ENCODE measurements at regions not wholly inside any gene's neighbourhood (a gene's known extent, or its start where the extent isn't known, plus 50 kb on each side); places are given as distances from the start of the nearest gene placed in this dataset.

- Histone ChIP-seq H4K20me1 (no peaks in the 10 kb centered on the region), H3K4me3 (no peak overlapping the region), H3K4me2 (no peak overlapping the region), H3K27ac (no peak overlapping the region), H3K9me3 (replicated peaks in 1 of 11) (no peaks in the 10 kb centered on the region), H3K36me3 (no peaks in the 10 kb centered on the region), H3K4me1 (no peaks in the 10 kb centered on the region), H3K9ac (no peak overlapping the region), H3K27me3 (no peaks in the 10 kb centered on the region)
- TF ChIP-seq Cebpa-rat (IDR thresholded peaks at IDR 0.05) = no peak
These were observed 2096.4 kb upstream of the PCDH20 start for GRCh38 chr13:63512095-63512494.

DNA sequence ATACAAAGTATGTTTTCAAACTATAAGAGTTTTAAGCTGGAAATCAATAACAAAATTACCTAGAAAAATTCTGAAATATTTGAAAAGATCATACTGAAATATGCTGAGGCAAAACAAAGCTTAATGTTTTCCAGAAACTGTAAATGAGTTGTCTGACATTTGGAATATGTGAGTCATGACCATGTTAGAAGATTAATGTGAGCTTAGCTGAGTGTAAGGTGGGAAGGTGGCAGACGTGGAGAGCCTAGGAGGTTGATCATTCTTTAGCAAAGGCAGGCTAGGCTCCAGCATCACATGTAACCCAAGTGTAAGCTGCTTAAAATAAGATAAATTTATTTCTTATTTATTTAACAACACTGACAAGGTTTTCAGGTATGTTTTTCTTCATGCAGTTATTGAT is 2086.1 kb upstream of the PCDH20 start:
- Histone ChIP-seq H3K27ac (no peak overlapping the region), H4K20me1 (no peaks in the 10 kb centered on the region), H3K27me3 (no peaks in the 10 kb centered on the region), H3K36me3 (no peaks in the 10 kb centered on the region), H3K4me2 (no peak overlapping the region), H3K9me3 (replicated peaks in 1 of 11) (no peaks in the 10 kb centered on the region), H3K4me3 (no peak overlapping the region), H3K4me1 (no peaks in the 10 kb centered on the region), H3K9ac (no peak overlapping the region)
- no peak for TF ChIP-seq Cebpa-rat (IDR thresholded peaks at IDR 0.05)

- Histone ChIP-seq H3K9ac (no peak overlapping the region), H3K4me1 (no peaks in the 10 kb centered on the region), H3K4me3 (no peak overlapping the region), H3K36me3 (no peaks in the 10 kb centered on the region), H3K9me3 (replicated peaks in 1 of 11) (no peaks in the 10 kb centered on the region), H3K27ac (no peak overlapping the region), H4K20me1 (no peaks in the 10 kb centered on the region), H3K27me3 (no peaks in the 10 kb centered on the region), H3K4me2 (no peak overlapping the region)
- TF ChIP-seq Cebpa-rat (IDR thresholded peaks at IDR 0.05) = no peak
These were observed 2082.0 kb upstream of the PCDH20 start for GRCh38 chr13:63497601-63498000.

GRCh38 chr13:63492604-63493003 is 2077.0 kb upstream of the PCDH20 start:
- Histone ChIP-seq H3K4me3 (no peak overlapping the region), H3K27ac (no peak overlapping the region), H3K9me3 (replicated peaks in 1 of 11) (no peaks in the 10 kb centered on the region), H4K20me1 (no peaks in the 10 kb centered on the region), H3K9ac (no peak overlapping the region), H3K4me2 (no peak overlapping the region), H3K4me1 (no peaks in the 10 kb centered on the region), H3K27me3 (no peaks in the 10 kb centered on the region), H3K36me3 (no peaks in the 10 kb centered on the region)
- no peak for TF ChIP-seq Cebpa-rat (IDR thresholded peaks at IDR 0.05)

DNA sequence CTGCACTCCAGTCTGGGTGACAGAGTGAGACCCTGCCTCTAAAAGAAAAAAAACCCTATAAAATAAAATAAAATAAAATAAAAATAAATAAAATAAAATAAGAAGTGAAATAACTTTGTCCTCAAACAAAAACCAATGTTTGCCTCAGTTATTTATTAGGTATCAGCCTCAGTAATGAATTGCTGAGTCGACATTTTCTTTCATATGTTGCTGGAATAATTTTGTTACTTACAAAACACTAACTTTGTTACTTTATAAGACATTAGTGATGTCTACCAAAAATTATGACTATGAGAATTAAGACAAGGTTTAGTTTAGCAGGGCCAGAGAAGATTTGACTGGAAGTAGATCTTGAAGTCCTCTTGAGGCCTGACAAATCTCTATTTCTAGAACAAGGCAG is 2074.5 kb upstream of the PCDH20 start:
- no peak overlapping the region for H3K27ac ChIP-seq
- H3K4me3 ChIP-seq = no peak overlapping the region
- H3K4me1 ChIP-seq = no peaks in the 10 kb centered on the region
- H4K20me1 ChIP-seq = no peaks in the 10 kb centered on the region
- no peaks in the 10 kb centered on the region for H3K9me3 ChIP-seq (replicated peaks in 1 of 11)
- TF ChIP-seq Cebpa-rat (IDR thresholded peaks at IDR 0.05) = no peak
- H3K36me3 ChIP-seq = no peaks in the 10 kb centered on the region
- no peak overlapping the region for H3K9ac ChIP-seq
- H3K4me2 ChIP-seq = no peak overlapping the region
- H3K27me3 ChIP-seq = no peaks in the 10 kb centered on the region

DNA sequence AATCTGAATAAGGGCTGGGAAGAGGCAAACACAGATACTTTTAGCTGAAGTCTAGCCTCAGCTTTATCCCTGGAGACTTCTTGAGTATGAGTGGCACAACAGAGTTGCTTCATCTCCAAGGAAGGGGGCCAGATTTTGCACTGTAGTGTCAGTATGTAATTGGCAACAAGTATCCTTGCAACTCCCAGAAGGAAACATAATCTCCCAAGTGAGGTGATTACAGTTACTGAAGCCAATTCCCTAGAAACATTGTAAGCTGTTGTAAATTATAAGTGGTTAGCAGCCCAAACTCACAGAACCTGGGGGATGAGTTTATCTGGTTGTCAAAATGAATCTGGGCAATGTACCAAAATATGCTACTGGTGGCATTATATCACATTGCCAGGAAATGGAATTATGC is 2065.7 kb upstream of the PCDH20 start:
- Histone ChIP-seq H3K9ac (no peak overlapping the region), H3K27ac (no peak overlapping the region), H3K4me1 (no peaks in the 10 kb centered on the region), H4K20me1 (no peaks in the 10 kb centered on the region), H3K9me3 (replicated peaks in 1 of 11) (no peaks in the 10 kb centered on the region), H3K4me2 (no peak overlapping the region), H3K27me3 (no peaks in the 10 kb centered on the region), H3K36me3 (no peaks in the 10 kb centered on the region), H3K4me3 (no peak overlapping the region)
- TF ChIP-seq Cebpa-rat (IDR thresholded peaks at IDR 0.05) = no peak

DNA sequence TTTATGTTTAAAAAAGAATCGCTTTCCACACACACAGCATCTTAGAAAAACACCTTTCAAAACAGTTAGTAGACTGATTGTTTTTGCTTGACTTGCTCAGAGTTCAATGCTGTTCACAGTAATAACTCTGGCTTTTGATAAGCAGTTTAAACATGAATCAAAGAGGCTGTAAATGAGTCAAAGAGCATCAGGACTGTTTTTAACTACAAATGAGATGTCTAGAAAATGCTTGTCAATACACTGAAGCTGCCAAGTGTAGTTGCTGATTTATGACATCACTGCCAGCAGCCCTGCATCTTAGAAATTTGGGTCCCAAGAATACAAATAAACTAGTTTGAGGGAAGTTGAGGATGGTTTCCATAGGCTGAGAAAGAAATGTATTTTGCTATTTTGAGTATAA is 2057.1 kb upstream of the PCDH20 start:
- Histone ChIP-seq H3K9me3 (replicated peaks in 1 of 11) (no peaks in the 10 kb centered on the region), H3K27ac (no peak overlapping the region), H3K27me3 (no peaks in the 10 kb centered on the region), H3K4me1 (no peaks in the 10 kb centered on the region), H4K20me1 (no peaks in the 10 kb centered on the region; a peak in 1 of 22 replicates), H3K4me3 (no peak overlapping the region), H3K9ac (no peak overlapping the region), H3K4me2 (no peak overlapping the region), H3K36me3 (no peaks in the 10 kb centered on the region)
- TF ChIP-seq Cebpa-rat (IDR thresholded peaks at IDR 0.05) = no peak

DNA sequence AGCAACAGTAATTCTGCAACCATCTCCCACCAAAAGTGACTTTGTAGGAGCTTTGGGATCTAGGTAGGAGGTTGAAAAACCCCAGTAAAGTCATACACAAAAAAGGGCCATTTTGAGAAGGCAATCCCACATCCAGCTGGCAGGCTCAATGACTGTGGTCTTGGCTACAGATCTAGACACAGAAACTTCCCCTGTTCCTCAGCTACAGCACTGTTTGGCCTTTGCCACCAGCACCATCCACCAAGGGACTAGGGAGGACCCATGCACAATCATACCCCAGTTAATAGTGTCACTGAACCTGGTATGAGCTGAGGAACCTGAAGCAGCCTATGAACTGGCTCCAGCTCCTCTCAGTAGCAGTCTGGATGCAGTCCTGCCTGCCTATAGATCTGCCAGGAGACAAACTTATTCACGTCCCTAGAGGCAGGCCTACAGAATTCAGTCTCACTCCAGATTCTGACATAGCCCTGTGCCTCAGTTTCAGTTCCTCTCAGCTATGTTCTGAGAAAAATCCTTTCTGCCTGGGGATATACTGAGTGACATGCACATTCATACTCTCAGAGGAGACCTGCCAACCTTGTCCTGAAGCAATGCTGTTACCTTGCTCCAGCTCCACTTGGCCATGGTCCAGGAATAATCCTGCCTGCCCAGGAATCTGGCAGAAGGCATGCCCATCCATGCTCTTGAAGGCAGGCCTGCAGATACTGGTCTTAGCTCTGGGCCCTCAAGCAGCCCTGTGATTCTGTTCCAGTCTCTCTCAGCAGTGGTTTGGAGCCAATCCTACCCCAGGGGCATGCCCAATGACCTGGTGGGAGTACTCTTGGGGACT is 2048.3 kb upstream of the PCDH20 start:
- Histone ChIP-seq H3K27ac (peak overlapping the region in 6 of 11 experiments; percentile 10 to 23 (median 18); a peak in 4 of 22 replicates), H3K36me3 (no peaks in the 10 kb centered on the region), H3K4me1 (peaks cover 0 to 15% (median 10%) of the 10 kb centered on the region in 10 experiments; a peak in 14 of 20 replicates), H4K20me1 (no peaks in the 10 kb centered on the region), H3K9me3 (replicated peaks in 1 of 11) (peaks cover 4 to 15% (median 9%) of the 10 kb centered on the region in 11 experiments; a peak in 15 of 22 replicates), H3K27me3 (no peaks in the 10 kb centered on the region), H3K4me2 (peak overlapping the region in 6 of 11 experiments; percentile 0 to 42 (median 16); a peak in 7 of 22 replicates), H3K4me3 (no peak overlapping the region), H3K9ac (no peak overlapping the region; a peak in 1 of 22 replicates)
- TF ChIP-seq Cebpa-rat (IDR thresholded peaks at IDR 0.05) = no peak

- H3K36me3 ChIP-seq = no peaks in the 10 kb centered on the region
- H3K9ac ChIP-seq = no peak overlapping the region
- no peak overlapping the region for H3K4me2 ChIP-seq
- no peaks in the 10 kb centered on the region for H3K27me3 ChIP-seq
- TF ChIP-seq Cebpa-rat (IDR thresholded peaks at IDR 0.05) = no peak
- no peak overlapping the region for H3K4me3 ChIP-seq
- peaks cover 0 to 15% (median 10%) of the 10 kb centered on the region in 10 experiments; a peak in 14 of 20 replicates for H3K4me1 ChIP-seq
- no peak overlapping the region for H3K27ac ChIP-seq
- H4K20me1 ChIP-seq = no peaks in the 10 kb centered on the region
- peaks cover under 1 to 6% (median 1%) of the 10 kb centered on the region in 11 experiments; a peak in 12 of 22 replicates for H3K9me3 ChIP-seq (replicated peaks in 1 of 11)
These were observed 2044.9 kb upstream of the PCDH20 start for GRCh38 chr13:63460462-63461090.

DNA sequence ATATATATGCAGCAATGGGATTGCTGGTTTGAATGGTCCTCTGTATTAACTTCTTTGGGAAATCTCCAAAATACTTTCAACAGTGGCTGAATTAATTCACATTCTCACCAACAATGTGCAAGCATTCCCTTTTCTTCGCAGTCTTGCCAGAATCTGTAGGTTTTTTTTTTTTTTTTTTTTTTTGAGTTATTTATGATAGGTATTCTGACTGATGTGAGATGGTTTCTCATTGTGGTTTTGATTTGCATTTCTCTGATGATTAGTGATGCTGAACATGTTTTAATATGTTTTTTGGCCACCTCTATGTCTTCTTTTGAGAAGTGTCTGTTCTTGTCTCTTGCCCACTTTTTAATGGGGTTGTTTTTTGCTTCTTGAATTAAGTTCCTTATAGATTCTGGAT is 2041.5 kb upstream of the PCDH20 start:
- H3K36me3 ChIP-seq = no peaks in the 10 kb centered on the region
- H3K4me1 ChIP-seq = no peaks in the 10 kb centered on the region
- H3K9me3 ChIP-seq (replicated peaks in 1 of 11) = no peaks in the 10 kb centered on the region
- H3K27me3 ChIP-seq = no peaks in the 10 kb centered on the region
- no peak overlapping the region for H3K9ac ChIP-seq
- H3K4me2 ChIP-seq = no peak overlapping the region
- no peaks in the 10 kb centered on the region for H4K20me1 ChIP-seq
- TF ChIP-seq Cebpa-rat (IDR thresholded peaks at IDR 0.05) = no peak
- no peak overlapping the region for H3K4me3 ChIP-seq
- H3K27ac ChIP-seq = no peak overlapping the region
